HG02943 (cell line): ENCODE measurements at regions not wholly inside any gene's neighbourhood (a gene's known extent, or its start where the extent isn't known, plus 50 kb on each side); places are given as distances from the start of the nearest gene placed in this dataset.
"Not testable (repeated sequence)": the region's sequence is repeated elsewhere in the genome, so short reads cannot be mapped to it uniquely, and the experiment has no call there.

ENCODE experiments used
- ATAC-seq: cut with Tn5 transposase; IDR thresholded peaks from one replicate; pipeline ENCODE4 v1.9.1; 2021; ENCODE audit warnings: mild to moderate bottlenecking, low read depth, moderate library complexity; ENCODE audit not compliant: unreplicated experiment

DNA sequence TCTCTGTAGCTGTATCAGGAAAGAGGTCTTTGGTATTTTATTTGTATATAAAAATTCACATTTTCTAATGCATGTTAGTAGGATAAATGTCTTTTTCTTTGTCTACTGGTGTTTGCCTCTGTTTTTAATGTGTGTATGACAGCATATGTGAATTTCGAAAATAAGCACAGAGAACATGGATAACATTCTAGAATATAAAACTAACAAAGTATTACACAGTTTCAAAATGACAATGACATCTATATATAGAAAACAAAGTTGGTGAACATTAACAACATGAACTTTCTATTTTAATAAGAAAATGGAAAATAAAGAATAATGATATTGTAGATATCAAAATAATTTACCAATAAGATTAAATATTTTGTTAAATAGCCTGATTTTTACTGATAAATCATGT lies 608.0 kb downstream of the COL12A1 start:
- peak; percentile 41 for ATAC-seq

DNA sequence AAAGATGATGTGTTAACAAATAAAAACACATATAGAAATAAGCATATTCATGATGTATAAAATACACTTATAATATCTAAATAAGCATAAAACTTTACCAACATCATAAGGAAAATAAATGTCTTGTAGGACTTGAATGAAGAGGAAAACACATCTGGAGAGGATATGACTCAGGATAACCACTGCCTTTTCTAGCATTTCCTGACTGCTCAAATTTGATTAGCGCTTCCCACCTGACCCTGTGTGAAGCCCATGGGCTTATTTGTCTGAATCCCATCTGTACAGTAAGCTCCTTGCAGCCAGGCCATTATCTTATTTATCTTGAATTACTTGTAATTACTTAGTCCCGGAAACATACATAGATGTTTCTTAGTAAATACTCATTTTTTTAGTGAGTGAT lies 608.6 kb downstream of the COL12A1 start:
- ATAC-seq, result no peak

DNA sequence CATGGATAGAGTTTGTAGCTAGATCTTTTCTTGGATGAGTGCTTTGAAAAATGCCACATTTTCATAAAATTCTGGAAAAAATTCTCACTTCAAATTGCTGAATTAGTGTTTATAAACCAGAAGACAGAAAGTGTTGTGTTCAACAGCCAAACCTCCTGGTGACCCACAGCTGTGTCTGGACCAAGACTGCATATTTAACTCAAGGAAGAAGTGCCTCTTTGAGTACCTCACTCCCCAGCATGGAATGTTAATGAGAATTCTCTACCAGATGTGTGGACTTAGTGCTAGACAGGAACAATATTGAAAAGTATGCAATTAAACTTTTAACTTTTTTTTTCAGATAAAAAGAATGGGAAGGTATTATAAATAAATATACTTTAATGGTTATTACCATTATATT lies 609.3 kb downstream of the COL12A1 start:
- no peak for ATAC-seq

DNA sequence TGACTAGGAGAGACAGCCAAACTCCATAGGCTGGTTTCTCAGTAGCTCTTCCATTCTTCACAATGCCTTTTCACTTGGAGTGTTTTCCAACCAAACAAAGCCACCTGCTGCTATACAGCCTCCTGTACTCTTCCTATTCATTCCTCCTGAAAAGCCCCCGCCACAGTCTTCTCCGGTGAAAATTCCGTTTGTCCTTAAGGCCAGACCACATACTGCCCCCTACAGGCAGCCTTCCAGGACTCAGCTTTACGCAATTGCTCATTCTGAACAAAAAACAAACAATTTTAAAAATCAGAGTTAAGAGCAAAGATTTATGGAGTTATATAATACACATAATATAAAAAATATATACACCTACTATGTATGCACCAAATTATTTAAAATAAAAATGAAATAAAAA lies 611.5 kb downstream of the COL12A1 start:
- not testable (repeated sequence) for ATAC-seq

DNA sequence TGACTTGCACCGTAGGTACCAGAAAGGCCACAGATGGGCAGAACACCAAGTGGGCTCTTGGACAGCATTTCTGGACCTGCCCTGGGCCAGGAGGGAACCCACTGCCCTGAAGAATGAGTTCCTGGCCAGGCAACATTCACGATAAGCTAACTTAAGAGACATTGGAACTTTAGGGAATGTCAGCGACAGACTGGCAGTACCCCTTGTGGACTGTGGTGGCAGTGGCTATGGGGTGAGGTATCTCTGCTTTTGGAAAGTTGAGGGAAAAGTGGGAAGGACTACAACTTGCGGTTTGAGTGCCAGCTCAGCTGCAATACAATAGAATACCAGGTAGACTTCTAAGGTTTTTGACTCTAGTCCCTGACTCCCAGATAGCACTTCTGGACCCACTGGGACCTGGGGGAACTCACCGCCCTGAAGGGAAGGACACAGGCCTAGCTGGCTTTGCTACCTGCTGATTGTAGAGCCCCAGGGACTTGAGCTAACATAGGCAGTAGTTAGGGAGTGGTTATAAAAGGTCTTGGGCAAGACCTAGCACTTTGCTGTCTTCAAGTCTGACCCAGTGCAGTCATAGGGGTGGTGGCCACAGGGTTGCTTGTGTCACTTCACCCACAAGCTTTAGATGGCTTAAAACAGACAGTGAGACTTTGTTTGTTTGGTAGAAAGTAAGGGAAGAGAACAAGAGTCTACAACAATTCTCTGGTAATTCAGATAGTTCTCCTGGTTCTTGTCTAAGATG lies 617.6 kb downstream of the COL12A1 start:
- no peak for ATAC-seq

DNA sequence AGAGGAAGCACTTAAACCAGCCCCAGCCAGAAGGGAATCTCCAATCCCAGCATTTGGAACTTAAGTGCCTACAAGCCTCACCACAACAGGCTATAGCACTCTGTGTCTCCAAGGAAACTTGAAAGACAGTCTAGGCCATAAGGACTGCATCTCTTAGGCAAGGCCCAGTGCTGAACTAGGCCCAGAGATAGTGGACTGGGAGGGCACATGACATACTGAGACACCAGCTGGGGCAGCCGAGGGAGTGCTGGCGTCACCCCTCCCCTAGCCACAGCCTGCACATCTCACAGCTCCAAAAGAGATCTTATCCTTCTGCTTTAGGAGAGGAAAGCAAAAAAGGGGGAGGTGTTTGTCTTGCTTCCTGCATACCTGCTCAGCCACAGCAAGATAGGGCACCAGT lies 618.5 kb downstream of the COL12A1 start:
- no peak for ATAC-seq

DNA sequence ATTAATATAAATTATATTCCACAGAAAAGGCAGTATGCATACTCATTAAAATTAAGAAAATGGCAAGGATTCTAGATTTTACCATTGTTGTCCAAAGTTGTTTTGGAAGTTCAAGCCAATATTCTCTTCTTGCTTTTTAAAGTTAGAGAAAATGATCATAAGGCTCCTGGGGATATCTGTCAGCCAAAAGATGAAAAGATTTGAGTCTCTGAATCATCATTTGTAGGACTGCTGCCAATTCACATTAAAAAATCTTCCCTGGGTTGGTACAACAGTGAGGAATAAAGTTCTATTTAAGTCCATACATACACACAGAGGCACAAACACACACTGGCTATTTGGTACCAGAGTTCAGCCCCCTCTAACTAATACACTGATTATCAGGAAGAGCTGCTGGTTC lies 620.1 kb downstream of the COL12A1 start:
- ATAC-seq, result no peak

DNA sequence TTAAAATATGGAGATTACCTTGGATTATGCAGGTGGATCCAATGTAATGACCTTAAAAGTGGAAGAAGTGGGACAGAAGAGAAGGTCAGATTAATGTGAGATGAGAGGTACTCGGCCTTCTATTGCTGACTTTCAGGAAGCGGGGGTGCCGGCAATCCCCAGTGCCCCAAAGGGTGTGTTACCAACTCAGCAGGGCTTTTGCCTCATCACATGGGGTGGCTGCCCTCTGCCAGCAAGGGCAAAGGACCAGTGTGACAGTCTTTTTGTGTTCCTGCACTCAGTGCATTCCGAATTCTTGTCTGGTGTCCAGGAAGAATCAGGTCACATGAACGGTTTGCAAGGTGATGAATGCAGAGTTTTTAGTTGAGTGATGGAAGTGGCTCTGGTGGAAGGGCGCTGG lies 624.2 kb downstream of the COL12A1 start:
- no peak for ATAC-seq

DNA sequence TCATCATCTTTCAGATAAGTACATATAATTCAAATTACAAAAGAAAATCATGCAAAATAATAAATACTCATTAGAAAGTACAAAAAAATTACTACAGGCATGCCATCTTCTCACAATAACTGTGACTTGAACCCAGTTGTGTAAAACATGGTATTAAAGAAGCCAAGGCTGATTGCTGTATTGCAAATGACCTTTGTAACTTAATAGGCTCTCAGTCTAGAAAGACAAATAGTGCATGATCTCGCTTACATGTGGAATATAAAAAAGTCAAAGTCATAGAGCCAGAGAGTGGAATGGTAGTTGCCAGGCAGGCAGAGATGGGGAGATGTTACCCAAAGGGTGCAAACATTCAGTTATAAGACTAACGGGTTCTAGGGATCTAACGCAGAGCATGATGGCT lies 626.1 kb downstream of the COL12A1 start:
- no peak for ATAC-seq

DNA sequence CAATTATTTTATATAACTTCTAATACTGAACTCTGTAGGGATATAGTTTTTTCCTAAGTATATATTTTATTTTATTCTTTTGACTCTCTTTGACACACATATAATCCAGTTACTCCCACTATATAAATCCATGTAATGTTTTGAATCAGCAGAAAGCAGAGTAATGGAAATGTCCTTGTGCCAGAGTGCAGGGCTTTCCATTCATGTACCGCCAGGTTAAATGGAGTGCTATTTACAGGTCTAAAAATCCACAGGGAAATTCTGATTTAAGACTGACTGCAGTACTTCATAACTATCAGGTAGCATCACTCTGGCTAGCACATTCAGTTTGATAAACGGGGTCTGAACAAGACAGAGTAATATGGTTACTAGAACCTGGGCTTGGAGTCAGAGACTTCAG lies 626.8 kb downstream of the COL12A1 start:
- no peak for ATAC-seq

DNA sequence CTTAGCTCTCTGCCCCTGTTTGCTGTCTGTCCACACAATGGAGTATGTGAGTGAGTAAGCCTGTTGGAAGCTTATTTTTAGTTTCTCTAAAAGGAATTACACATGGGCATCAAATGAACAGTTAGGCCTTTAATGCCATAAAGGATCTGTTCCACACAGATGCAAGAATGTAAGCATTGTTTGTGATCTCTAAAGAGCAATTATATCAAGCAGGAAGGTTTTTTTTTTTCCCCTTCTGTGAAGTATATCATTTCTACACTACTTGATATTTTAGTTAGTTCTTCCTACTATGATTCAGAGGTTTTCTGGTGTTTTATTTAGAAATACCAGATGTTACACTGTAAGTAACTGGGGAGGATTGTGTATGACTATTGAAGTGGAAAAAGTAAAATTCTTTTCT lies 627.5 kb downstream of the COL12A1 start:
- no peak for ATAC-seq

DNA sequence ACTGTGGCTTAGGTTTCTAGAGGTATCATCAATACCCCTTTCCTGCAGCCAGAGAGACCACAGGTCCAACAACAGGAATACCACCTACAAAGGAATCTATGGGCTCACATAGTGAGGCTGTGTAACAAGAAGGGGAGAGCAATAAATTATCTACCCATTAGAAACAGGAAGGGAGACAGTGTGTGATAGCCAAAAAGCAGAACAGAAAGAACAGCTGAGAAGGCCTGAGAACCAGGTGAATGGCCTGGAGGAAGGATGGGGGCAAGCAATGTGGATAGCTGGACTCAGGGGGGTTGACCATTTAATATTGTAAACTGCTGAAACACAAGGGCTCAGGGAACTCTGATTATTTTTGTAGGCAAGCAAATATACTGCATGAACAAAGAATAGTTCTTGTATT lies 628.2 kb downstream of the COL12A1 start:
- ATAC-seq, result peak; percentile 95

DNA sequence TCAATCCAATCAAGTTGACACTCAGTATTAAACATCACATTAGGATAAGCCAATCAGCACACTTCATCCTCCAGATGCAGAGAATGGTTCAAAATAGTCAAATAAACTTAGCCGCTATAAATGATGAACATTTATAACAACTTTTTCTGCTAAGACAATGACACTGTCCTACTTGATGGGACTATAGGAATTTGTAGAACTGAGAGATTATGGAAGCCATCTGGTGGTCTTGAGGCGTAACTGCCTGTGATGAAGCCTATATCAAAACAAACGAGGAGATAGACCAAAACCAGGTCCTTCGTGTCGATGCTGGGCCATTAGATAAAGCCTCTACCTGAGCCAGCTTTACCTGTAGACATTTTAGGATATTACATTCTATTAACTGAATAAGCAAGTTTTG lies 631.1 kb downstream of the COL12A1 start:
- no peak for ATAC-seq

DNA sequence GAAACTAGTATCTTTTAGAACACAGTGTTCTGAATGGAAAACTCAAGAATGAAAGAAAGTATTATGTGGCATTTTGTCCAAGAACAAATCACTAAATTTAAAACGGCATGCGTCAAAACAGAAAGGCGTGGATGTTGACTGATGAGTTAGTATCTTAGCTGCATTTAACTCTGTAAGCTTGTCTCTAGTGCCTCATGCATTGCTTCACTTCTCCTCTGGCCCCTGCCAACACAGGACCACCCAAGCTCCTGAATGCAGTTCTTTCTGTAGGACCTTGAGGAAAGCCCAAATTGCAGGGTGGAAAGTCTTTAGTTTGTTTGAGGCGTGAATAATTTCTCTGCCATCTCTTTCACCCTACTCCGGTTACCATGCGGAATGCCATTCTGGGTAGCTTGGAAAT lies 632.2 kb downstream of the COL12A1 start:
- no peak for ATAC-seq

DNA sequence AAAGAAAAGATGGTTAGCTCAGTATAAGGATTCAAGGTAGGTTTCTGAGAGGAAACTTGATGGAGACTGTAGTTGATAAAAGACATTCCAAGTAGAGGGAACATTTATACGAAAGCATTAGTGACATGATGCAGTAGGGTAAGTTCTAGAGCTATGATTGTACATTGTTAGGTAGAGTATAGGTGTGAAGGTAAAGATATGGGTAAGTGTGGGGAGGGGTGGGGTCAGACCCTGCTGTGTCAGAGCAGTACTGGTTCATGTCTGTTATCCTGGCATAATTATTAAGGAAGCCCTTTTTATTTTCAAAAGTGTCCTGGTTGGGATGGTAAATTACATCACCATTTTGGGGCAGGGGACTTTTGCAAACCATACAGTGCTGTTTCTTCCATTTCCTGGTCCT lies 635.8 kb downstream of the COL12A1 start:
- ATAC-seq, result no peak

DNA sequence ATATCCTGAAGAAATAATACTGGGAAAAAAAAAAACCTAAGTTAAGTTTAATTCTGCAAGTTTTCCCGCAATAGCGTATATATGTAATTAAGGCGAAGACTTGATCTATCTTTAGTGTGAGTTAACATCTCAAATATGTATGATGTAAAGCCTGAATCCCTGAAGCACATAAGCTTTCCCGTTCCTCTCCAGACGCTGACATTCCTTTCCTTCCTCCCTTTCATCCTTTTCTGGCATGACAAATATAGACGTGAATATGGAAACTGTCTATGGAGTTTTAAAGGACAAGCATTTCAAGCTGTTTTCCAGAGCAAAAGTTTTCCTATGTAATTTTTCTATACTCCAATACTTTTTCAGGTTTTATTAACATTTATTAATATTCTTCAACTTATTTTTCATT lies 637.0 kb downstream of the COL12A1 start:
- no peak for ATAC-seq

DNA sequence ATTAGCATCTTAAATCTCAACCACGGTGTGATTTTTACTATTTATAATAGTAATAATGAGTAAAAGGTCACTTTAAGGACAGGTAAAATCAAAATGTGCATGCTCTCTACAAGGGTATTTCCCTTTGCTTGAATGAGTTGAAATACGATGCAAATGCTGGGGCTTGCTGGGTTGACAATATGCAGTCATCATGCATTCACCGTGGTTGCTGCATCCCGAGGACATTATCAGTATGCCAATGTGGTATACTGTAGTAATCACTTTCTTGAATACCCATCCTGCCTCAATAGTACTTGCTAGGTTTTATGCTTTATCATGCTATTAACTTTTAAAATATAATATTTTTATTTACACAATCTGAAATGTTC lies 637.9 kb downstream of the COL12A1 start:
- ATAC-seq, result not testable (repeated sequence)

DNA sequence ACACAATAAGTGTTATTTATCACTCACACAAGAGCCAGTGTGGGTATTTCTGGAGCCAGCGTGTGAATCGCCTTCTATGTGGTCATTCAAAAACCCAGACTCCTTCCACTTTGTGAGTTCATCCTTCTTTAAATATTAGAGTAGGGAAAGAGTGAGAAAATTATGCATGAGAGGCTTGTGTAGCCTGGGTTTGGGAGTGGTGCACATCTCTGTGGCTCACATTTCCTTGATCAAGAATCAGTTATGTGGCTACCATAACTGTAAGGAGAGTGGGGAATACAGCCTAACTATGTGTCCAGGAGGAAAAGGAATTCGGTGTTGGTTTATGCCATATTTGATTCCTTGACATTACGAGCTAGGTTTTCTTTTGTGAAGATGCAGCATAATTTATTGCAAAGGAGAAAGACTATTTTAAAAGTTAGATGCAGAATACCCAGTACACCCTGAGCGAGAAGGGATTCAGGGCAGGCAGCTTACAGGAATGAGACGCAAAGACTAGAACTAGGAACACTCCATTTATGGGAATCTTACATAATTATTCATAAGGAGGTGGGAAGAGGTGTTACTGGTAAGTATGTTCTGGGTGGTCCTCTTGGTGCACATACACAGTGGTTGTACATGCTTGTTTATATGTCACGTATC lies 638.5 kb downstream of the COL12A1 start:
- ATAC-seq, result no peak

DNA sequence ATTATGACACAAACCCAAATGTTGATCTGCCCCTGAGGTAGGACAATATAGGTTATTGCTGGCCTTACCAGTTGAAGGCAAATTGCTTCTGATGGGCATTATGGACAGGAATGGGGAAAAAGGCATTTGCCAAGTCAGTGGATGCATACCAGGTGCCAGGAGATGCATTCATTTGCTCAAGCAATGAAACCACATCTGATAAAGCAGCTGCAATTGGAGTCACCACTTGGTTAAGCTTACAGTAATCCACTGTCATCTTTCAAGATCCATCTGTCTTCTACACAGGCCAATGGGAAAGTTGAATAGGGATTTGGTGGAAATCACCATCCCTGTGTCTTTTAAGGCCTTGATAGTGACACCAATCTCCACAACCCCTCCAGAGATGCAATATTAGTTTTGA lies 648.6 kb downstream of the COL12A1 start:
- no peak for ATAC-seq

DNA sequence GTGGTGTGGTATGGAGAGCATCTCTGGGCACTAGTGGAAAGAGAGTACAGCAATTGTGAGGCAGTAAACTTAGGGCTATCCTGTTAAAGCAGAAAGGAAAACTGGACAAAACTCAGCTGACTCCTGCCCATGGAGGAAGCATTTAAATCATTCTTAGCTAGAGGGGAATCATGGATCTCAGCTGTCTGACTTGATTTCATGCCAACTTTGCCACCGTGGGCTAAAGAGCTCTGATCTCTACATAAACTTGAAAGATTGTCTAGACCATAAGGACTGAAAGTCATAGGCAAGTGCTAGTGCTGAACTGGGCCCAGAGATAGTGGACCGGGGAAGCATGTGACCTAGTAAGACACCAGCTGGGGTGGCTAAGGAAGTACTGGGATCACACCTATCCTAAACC lies 651.8 kb downstream of the COL12A1 start:
- no peak for ATAC-seq

DNA sequence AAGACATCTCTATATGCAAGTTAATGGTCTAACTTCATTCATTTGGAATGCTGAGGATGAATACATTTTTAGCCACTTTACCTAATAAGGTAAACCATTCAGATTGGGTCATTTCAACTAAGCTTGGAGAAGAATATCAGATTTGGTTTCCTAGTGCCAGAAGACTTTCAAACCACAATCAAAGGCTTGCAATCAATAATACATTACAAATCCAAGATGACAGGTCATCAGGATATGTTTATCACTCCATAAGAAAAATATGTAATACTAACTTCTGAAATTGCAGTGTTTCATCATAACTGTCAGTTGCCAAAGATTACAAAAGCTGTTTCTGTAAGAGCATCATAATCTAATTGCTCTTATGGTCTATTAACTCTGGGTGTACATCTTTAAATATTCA lies 654.0 kb downstream of the COL12A1 start:
- no peak for ATAC-seq

DNA sequence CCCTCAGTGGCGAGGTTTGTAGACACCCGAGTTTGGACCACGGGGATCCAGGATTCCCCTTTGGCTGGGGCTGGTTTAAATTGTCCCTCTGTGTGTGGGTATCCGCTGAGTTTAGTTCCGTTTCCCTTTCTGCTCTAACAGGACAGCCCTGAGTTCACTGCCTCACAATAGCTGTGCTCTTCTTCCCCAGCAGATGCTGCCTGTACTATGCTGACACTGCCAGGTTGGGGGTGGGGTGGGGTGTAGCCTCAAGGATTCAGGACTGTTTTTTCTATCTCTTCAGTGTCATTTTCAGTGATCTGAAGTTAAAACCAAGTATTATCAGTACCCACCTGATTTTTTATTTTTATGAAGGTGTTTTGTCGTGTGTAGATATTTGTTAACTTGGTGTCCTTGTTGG lies 655.0 kb downstream of the COL12A1 start:
- no peak for ATAC-seq

DNA sequence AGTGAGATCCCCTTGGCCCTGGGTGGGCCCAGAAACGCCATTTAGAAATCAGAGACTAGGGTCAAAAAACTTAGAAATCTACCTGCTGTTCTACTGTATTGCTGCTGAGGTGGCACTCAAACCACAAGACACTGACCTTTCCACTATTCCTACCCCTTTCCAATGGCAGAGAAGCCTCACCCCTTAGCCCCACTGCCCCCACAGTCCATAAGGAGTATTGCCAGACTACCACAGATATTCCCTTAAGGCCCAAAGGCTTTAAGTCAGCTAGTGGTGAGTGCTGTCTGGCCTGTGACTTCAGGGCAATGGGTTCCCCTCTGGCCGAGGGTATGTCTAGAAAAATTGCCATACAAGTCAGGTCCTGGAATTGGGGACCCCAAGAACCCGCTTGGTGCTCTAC lies 656.1 kb downstream of the COL12A1 start:
- no peak for ATAC-seq
